H1 (cell line): ENCODE measurements at regions not wholly inside any gene's neighbourhood (a gene's known extent, or its start where the extent isn't known, plus 50 kb on each side); places are given as distances from the start of the nearest gene placed in this dataset.

Source experiments
- CTCF ChIA-PET: fragments of 300-600 bp; sonication (Branson Sonifier 250); formaldehyde crosslinking; loops from one replicate; lab custom pipeline; 2021; ENCODE audit not compliant: partially characterized antibody; lab: Charles Lee
- POLR2A ChIA-PET: fragments of 300-600 bp; sonication (Branson Sonifier 250); formaldehyde crosslinking; loops from one replicate; lab custom pipeline; 2021; ENCODE audit warnings: inconsistent platforms; ENCODE audit not compliant: partially characterized antibody; lab: Charles Lee
- DNase-seq, 2 experiments: peaks; one replicate each; pipeline versions ENCODE4 v3.0.0 to v3.0.0-alpha.2; 2010 to 2022; ENCODE audit warnings: low spot score in 2 of 2, low read depth in 1 of 2, mixed read lengths in 1 of 2
- FAIRE-seq: peaks from 2 replicates; lab custom pipeline; 2011; peaks lifted over from hg19 to GRCh38; lab: Jason Lieb, UNC
- H2AFZ ChIP-seq: 2 replicates; pipeline ENCODE4 v1.8.1; 2012; ENCODE audit warnings: low read length, inconsistent platforms
- H2AK5ac ChIP-seq: 2 replicates; pipeline ENCODE4 v1.6.1; 2013; ENCODE audit warnings: low read depth, low read length
- H2BK120ac ChIP-seq: replicated peaks from 2 replicates; pipeline ENCODE3; 2013; ENCODE audit warnings: low read depth, low read length, inconsistent platforms
- H2BK12ac ChIP-seq: 2 replicates; pipeline ENCODE4 v1.6.1; 2013; ENCODE audit warnings: low read depth, low read length
- H2BK15ac ChIP-seq: 2 replicates; pipeline ENCODE4 v1.6.1; 2013; ENCODE audit warnings: low read length
- H2BK20ac ChIP-seq: 2 replicates; pipeline ENCODE4 v1.6.1; 2013; ENCODE audit warnings: low read length
- H2BK5ac ChIP-seq: 2 replicates; pipeline ENCODE4 v1.6.1; 2013; ENCODE audit warnings: low read depth, low read length
- H3K14ac ChIP-seq: 2 replicates; pipeline ENCODE4 v1.6.1; 2013; ENCODE audit warnings: inconsistent platforms; ENCODE audit not compliant: insufficient read length
- H3K18ac ChIP-seq: 2 replicates; pipeline ENCODE4 v1.6.1; 2013; ENCODE audit warnings: low read length; ENCODE audit errors: extremely low read depth
- H3K23ac ChIP-seq: 2 replicates; pipeline ENCODE4 v1.6.1; 2013; ENCODE audit warnings: inconsistent platforms; ENCODE audit not compliant: insufficient read length
- H3K23me2 ChIP-seq: 2 replicates; pipeline ENCODE4 v1.6.1; 2013; ENCODE audit warnings: low read depth, low read length
- H3K27ac ChIP-seq: 2 replicates; pipeline ENCODE4 v1.6.1; 2011; ENCODE audit warnings: low read depth, low read length, inconsistent platforms
- H3K27me3 ChIP-seq, 4 experiments: replicated peaks in 1 of 4; 1 replicate in 1 of 4; 2 replicates in 3 of 4; pipeline versions ENCODE4 v1.6.1 to v1.8.1; 2011 to 2013; ENCODE audit warnings: low read length in 3 of 4, mild to moderate bottlenecking in 3 of 4, inconsistent platforms in 2 of 4, mixed read lengths in 2 of 4, moderate library complexity in 1 of 4; ENCODE audit not compliant: control insufficient read depth in 3 of 4, insufficient read depth in 3 of 4; ENCODE audit errors: extremely low read depth in 1 of 4
- H3K36me3 ChIP-seq, 4 experiments: 2 replicates each; pipeline versions ENCODE4 v1.6.1 to v1.8.1; 2011 to 2013; ENCODE audit warnings: mild to moderate bottlenecking in 4 of 4, low read length in 3 of 4, moderate library complexity in 2 of 4, control low read depth in 1 of 4, inconsistent platforms in 1 of 4; ENCODE audit not compliant: insufficient read depth in 4 of 4, control insufficient read depth in 2 of 4
- H3K4ac ChIP-seq: replicated peaks from 2 replicates; pipeline ENCODE3; 2013; ENCODE audit warnings: low read length, low read depth, mixed read lengths, inconsistent platforms; ENCODE audit not compliant: insufficient read length
- H3K4me1 ChIP-seq, 4 experiments: replicated peaks in 1 of 4; 1 replicate in 1 of 4; 2 replicates in 3 of 4; pipeline versions ENCODE4 v1.6.1 to v1.8.1; 2011 to 2013; ENCODE audit warnings: low read length in 3 of 4, inconsistent platforms in 2 of 4, mixed read lengths in 1 of 4; ENCODE audit not compliant: insufficient read depth in 4 of 4, control insufficient read depth in 3 of 4
- H3K4me2 ChIP-seq, 2 experiments: 2 replicates each; pipeline versions ENCODE4 v1.6.1 to v1.8.1; 2011 to 2013; ENCODE audit warnings: low read depth in 2 of 2, low read length in 2 of 2, control low read depth in 1 of 2, inconsistent platforms in 1 of 2, mild to moderate bottlenecking in 1 of 2; ENCODE audit not compliant: insufficient read depth in 1 of 2
- H3K4me3 ChIP-seq, 4 experiments: fragments of 200-600, 300-600 bp in 1 of 4; sonication (generic), shearing (Covaris generic), sonication (Bioruptor Twin) in 1 of 4; 2 replicates each; pipeline versions ENCODE4 v1.5.1 to v1.8.1; 2011 to 2016; ENCODE audit warnings: low read length in 4 of 4, low read depth in 3 of 4, control low read depth in 2 of 4, inconsistent platforms in 2 of 4, mild to moderate bottlenecking in 2 of 4, mixed read lengths in 1 of 4, moderate library complexity in 1 of 4; ENCODE audit not compliant: insufficient read depth in 2 of 4; ENCODE audit errors: extremely low read depth in 1 of 4
- H3K56ac ChIP-seq: replicated peaks from 2 replicates; pipeline ENCODE3; 2013; ENCODE audit warnings: low read depth, mild to moderate bottlenecking, mixed read lengths, low read length, inconsistent platforms; ENCODE audit not compliant: insufficient read length
- H3K79me1 ChIP-seq: 2 replicates; pipeline ENCODE4 v1.6.1; 2013; ENCODE audit warnings: low read depth, low read length, control low read depth
- H3K79me2 ChIP-seq, 2 experiments: 2 replicates each; pipeline versions ENCODE4 v1.6.1 to v1.8.1; 2012 to 2013; ENCODE audit warnings: low read length in 2 of 2, mild to moderate bottlenecking in 2 of 2, inconsistent platforms in 1 of 2; ENCODE audit not compliant: insufficient read depth in 2 of 2, control insufficient read depth in 1 of 2
- H3K9ac ChIP-seq, 4 experiments: replicated peaks in 1 of 4; 1 replicate in 1 of 4; 2 replicates in 3 of 4; pipeline versions ENCODE4 v1.6.1 to v1.8.1; 2011 to 2013; ENCODE audit warnings: low read depth in 3 of 4, low read length in 3 of 4, control low read depth in 2 of 4, mild to moderate bottlenecking in 2 of 4, moderate library complexity in 2 of 4, inconsistent platforms in 1 of 4; ENCODE audit errors: extremely low read depth in 1 of 4
- H3K9me3 ChIP-seq, 2 experiments: 2 replicates each; pipeline versions ENCODE4 v1.6.1 to v1.8.1; 2012 to 2013; ENCODE audit warnings: mild to moderate bottlenecking in 2 of 2, moderate library complexity in 2 of 2, control low read depth in 1 of 2, inconsistent platforms in 1 of 2, low read depth in 1 of 2, low read length in 1 of 2, mixed read lengths in 1 of 2; ENCODE audit not compliant: insufficient read depth in 2 of 2
- H4K20me1 ChIP-seq, 2 experiments: replicated peaks in 1 of 2; 2 replicates each; pipeline versions ENCODE3 to v1.8.1; 2011 to 2013; ENCODE audit warnings: inconsistent platforms in 2 of 2, low read length in 2 of 2, mild to moderate bottlenecking in 1 of 2; ENCODE audit not compliant: insufficient read depth in 2 of 2, control insufficient read depth in 1 of 2
- H4K5ac ChIP-seq: 2 replicates; pipeline ENCODE4 v1.6.1; 2013; ENCODE audit warnings: low read length, low read depth, mixed read lengths, inconsistent platforms; ENCODE audit not compliant: insufficient read length
- H4K8ac ChIP-seq: 2 replicates; pipeline ENCODE4 v1.8.0; 2013; ENCODE audit warnings: mild to moderate bottlenecking, moderate library complexity, low read length, inconsistent platforms; ENCODE audit not compliant: insufficient read depth; ENCODE audit errors: extremely low read depth
- H4K91ac ChIP-seq: replicated peaks from 2 replicates; pipeline ENCODE3; 2013; ENCODE audit warnings: low read length, mixed read lengths, inconsistent platforms; ENCODE audit not compliant: insufficient read length
- ATF2 ChIP-seq: IDR thresholded peaks from 2 replicates; pipeline ENCODE4 v1.6.1; 2012; ENCODE audit warnings: low read length, inconsistent platforms
- KDM5A ChIP-seq: fragments of 200-600 bp; IDR thresholded peaks from 2 replicates; pipeline ENCODE4 v1.7.1; 2012; ENCODE audit warnings: mild to moderate bottlenecking, low read length, inconsistent platforms, mixed read lengths
- RBBP5 ChIP-seq: IDR thresholded peaks from 2 replicates; pipeline ENCODE4 v1.7.1; 2012; ENCODE audit warnings: low read depth, mild to moderate bottlenecking, inconsistent platforms, low read length, moderate library complexity, borderline replicate concordance
- RFX5 ChIP-seq: IDR thresholded peaks from 2 replicates; pipeline ENCODE4 v1.6.1; 2011; ENCODE audit warnings: low read depth, low read length, improper control_type of control experiment, borderline replicate concordance
- RXRA ChIP-seq: IDR thresholded peaks from 2 replicates; pipeline ENCODE4 v1.6.1; 2011; ENCODE audit warnings: low read depth, mild to moderate bottlenecking, low read length, moderate library complexity; ENCODE audit not compliant: insufficient read depth
- SUZ12 ChIP-seq: fragments of 200-600 bp; sonication (generic); IDR thresholded peaks from 2 replicates; pipeline ENCODE4 v1.6.1; 2012; ENCODE audit warnings: mild to moderate bottlenecking, inconsistent platforms, low read length, moderate library complexity, mixed read lengths
- WGBS, 2 experiments: shearing (Covaris generic) in 1 of 2; methylation state at CpG; one replicate each; pipeline versions ENCODE4 v1.1.6 to v1.1.7; 2013 to 2015; ENCODE audit warnings: low lambda C conversion rate in 2 of 2, mixed read lengths in 2 of 2, inconsistent platforms in 1 of 2, low coverage in 1 of 2, missing lambda C conversion rate in 1 of 2; ENCODE audit not compliant: insufficient replicate concordance in 2 of 2, insufficient coverage in 1 of 2, insufficient read length in 1 of 2; ENCODE audit errors: extremely low coverage in 1 of 2, missing lambda C conversion rate in 1 of 2; 5-methylcytosine and 5-hydroxymethylcytosine counted together

- H4K20me1 ChIP-seq: no peaks in the 10 kb centered on the region
- CTCF ChIA-PET: interaction anchor here (1.0 to 1.9 kb wide), 2 partner anchors 243 to 246 kb away, joined by 7 to 13 read pairs; no protein-coding TSS in a partner anchor
- FAIRE-seq: no peak
- no peak for TF ChIP-seq RBBP5
- no peak for TF ChIP-seq KDM5A
- TF ChIP-seq RFX5: no peak
- no peak for TF ChIP-seq SUZ12
- TF ChIP-seq ATF2: no peak
- TF ChIP-seq RXRA: no peak
Observed at GRCh38 chr2:162888652-162889051, 50.1 kb upstream of the KCNH7 start.

More at GRCh38 chr2:162888652-162889051, 50.1 kb upstream of the KCNH7 start:
- no peak overlapping the region for H2BK20ac ChIP-seq
- no peaks in the 10 kb centered on the region for H3K27me3 ChIP-seq
- H3K23ac ChIP-seq: no peak overlapping the region
- POLR2A ChIA-PET: no interaction called here
- H3K14ac ChIP-seq: no peak overlapping the region
- H2BK120ac ChIP-seq: no peak overlapping the region
- 85% methylated on average over 3 of the region's 3 CpGs; no CpG with 5 or more reads in 1 of the 2 experiments for WGBS, 2 experiments
- H3K9ac ChIP-seq: no peak overlapping the region
- H2AFZ ChIP-seq: no peak overlapping the region
- H4K91ac ChIP-seq: no peak overlapping the region
- no peak overlapping the region for H3K27ac ChIP-seq
- DNase-seq: no peak
- H3K4me2 ChIP-seq: no peak overlapping the region
- H3K4ac ChIP-seq: no peak overlapping the region
- H3K36me3 ChIP-seq: no peaks in the 10 kb centered on the region
- no peak overlapping the region for H3K18ac ChIP-seq
- no peaks in the 10 kb centered on the region for H3K79me2 ChIP-seq
- no peak overlapping the region for H2BK12ac ChIP-seq
- no peak overlapping the region for H2BK15ac ChIP-seq
- H4K8ac ChIP-seq: no peak overlapping the region
- H3K4me3 ChIP-seq: no peak overlapping the region
- H3K56ac ChIP-seq: no peak overlapping the region
- no peaks in the 10 kb centered on the region for H3K9me3 ChIP-seq
- no peak overlapping the region for H2AK5ac ChIP-seq
- H2BK5ac ChIP-seq: no peak overlapping the region
- H4K5ac ChIP-seq: no peak overlapping the region
- no peaks in the 10 kb centered on the region for H3K4me1 ChIP-seq
- no peaks in the 10 kb centered on the region for H3K23me2 ChIP-seq
- no peaks in the 10 kb centered on the region for H3K79me1 ChIP-seq
